Mesothelial cell of epicardium (in vitro differentiated cells): ENCODE measurements at regions not wholly inside any gene's neighbourhood (a gene's known extent, or its start where the extent isn't known, plus 50 kb on each side); places are given as distances from the start of the nearest gene placed in this dataset.

Source experiments
- DNase-seq, 2 experiments: peaks; one replicate each; pipeline ENCODE4 v3.0.0; 2021; ENCODE audit warnings: low spot score in 2 of 2; ENCODE audit not compliant: unreplicated experiment in 2 of 2
- H3K27ac Mint-ChIP-seq: 2 replicates; pipeline ENCODE4 v1.8.0; 2021; ENCODE audit warnings: mixed read lengths
- H3K27me3 Mint-ChIP-seq: 2 replicates; pipeline ENCODE4 v1.8.0; 2021; ENCODE audit warnings: low read depth, mixed read lengths
- H3K36me3 Mint-ChIP-seq: 2 replicates; pipeline ENCODE4 v1.8.0; 2021; ENCODE audit warnings: mixed read lengths
- H3K4me1 Mint-ChIP-seq: 2 replicates; pipeline ENCODE4 v1.8.0; 2021; ENCODE audit warnings: mixed read lengths
- H3K4me3 Mint-ChIP-seq: 2 replicates; pipeline ENCODE4 v1.8.0; 2021; ENCODE audit warnings: mild to moderate bottlenecking, moderate library complexity, mixed read lengths
- H3K9me3 Mint-ChIP-seq: 2 replicates; pipeline ENCODE4 v1.8.0; 2021; ENCODE audit warnings: mixed read lengths
- TF ChIP-seq, protein P1 (sequence below): fragments of 200-600 bp; sonication (generic); IDR thresholded peaks from one replicate; pipeline ENCODE4 v1.5.0; 2021; ENCODE audit warnings: antibody characterized with exemption; ENCODE audit not compliant: unreplicated experiment

DNA sequence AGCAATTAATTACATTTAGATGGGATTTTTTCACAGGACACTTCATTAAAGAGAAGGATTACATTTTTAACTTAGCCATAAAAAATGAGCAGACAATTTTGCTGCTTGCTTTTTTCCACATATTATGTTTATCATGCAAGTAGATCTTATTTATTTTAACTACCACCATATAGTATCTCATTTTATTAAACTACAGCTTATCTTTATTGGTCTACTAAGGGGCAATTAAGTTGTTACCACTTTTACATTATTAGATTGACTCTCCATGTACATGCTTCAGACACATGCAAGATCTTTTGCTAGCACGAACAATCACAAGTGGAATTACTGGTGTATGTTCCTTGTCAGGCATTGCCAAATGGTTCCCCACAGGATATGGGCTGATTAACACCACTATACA is 99.8 kb upstream of the NFIA start:
- Mint-ChIP-seq H3K36me3 (no peaks in the 10 kb centered on the region), H3K9me3 (no peaks in the 10 kb centered on the region), H3K27me3 (no peaks in the 10 kb centered on the region), H3K4me1 (peaks cover 34% of the 10 kb centered on the region), H3K27ac (no peak overlapping the region), H3K4me3 (no peak overlapping the region)
- TF ChIP-seq, protein P1, sequence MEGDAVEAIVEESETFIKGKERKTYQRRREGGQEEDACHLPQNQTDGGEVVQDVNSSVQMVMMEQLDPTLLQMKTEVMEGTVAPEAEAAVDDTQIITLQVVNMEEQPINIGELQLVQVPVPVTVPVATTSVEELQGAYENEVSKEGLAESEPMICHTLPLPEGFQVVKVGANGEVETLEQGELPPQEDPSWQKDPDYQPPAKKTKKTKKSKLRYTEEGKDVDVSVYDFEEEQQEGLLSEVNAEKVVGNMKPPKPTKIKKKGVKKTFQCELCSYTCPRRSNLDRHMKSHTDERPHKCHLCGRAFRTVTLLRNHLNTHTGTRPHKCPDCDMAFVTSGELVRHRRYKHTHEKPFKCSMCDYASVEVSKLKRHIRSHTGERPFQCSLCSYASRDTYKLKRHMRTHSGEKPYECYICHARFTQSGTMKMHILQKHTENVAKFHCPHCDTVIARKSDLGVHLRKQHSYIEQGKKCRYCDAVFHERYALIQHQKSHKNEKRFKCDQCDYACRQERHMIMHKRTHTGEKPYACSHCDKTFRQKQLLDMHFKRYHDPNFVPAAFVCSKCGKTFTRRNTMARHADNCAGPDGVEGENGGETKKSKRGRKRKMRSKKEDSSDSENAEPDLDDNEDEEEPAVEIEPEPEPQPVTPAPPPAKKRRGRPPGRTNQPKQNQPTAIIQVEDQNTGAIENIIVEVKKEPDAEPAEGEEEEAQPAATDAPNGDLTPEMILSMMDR: no peak
- no peak for DNase-seq

DNA sequence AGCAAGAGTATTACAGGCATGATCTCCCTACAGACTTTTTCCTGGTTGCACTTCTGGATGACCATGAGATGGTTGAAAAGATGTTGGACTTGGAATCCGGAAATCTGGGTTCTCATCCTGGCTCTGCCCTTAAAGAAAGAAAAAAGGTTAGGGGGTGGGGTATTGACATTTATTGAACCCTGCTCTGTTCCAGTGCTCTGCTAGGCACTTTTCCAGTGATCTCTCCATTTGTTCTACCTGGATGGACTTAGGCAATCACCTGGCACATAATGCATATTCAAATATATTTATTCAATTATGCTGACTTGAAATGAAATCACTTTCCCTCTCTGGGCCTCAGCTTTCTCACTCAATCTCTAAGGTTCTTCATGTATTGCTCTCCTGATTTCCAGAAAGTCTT is 101.0 kb upstream of the NFIA start:
- no peak overlapping the region for H3K4me3 Mint-ChIP-seq
- H3K4me1 Mint-ChIP-seq: peaks cover 42% of the 10 kb centered on the region
- no peak overlapping the region for H3K27ac Mint-ChIP-seq
- DNase-seq: no peak
- no peaks in the 10 kb centered on the region for H3K36me3 Mint-ChIP-seq
- TF ChIP-seq, protein P1: no peak
- H3K9me3 Mint-ChIP-seq: no peaks in the 10 kb centered on the region
- no peaks in the 10 kb centered on the region for H3K27me3 Mint-ChIP-seq

GRCh38 chr1:60978421-60979357 is 103.7 kb upstream of the NFIA start:
- no peak for DNase-seq
- Mint-ChIP-seq H3K27ac (no peak overlapping the region), H3K4me3 (no peak overlapping the region), H3K9me3 (no peaks in the 10 kb centered on the region), H3K4me1 (peaks cover 52% of the 10 kb centered on the region), H3K36me3 (no peaks in the 10 kb centered on the region), H3K27me3 (no peaks in the 10 kb centered on the region)
- TF ChIP-seq, protein P1: peak; percentile 29

GRCh38 chr1:60977661-60978060 is 104.7 kb upstream of the NFIA start:
- no peaks in the 10 kb centered on the region for H3K9me3 Mint-ChIP-seq
- H3K4me1 Mint-ChIP-seq: peaks cover 55% of the 10 kb centered on the region
- H3K4me3 Mint-ChIP-seq: no peak overlapping the region
- TF ChIP-seq, protein P1: no peak
- H3K36me3 Mint-ChIP-seq: no peaks in the 10 kb centered on the region
- no peak for DNase-seq
- no peaks in the 10 kb centered on the region for H3K27me3 Mint-ChIP-seq
- H3K27ac Mint-ChIP-seq: no peak overlapping the region

GRCh38 chr1:60974524-60975372 is 107.6 kb upstream of the NFIA start:
- no peak for DNase-seq
- H3K4me1 Mint-ChIP-seq: peaks cover 70% of the 10 kb centered on the region
- H3K27ac Mint-ChIP-seq: peak overlapping the region; percentile 15
- no peaks in the 10 kb centered on the region for H3K36me3 Mint-ChIP-seq
- H3K9me3 Mint-ChIP-seq: no peaks in the 10 kb centered on the region
- no peaks in the 10 kb centered on the region for H3K27me3 Mint-ChIP-seq
- TF ChIP-seq, protein P1: no peak
- H3K4me3 Mint-ChIP-seq: no peak overlapping the region
